ENCODE measurements at regions not wholly inside any gene's neighbourhood (a gene's known extent, or its start where the extent isn't known, plus 50 kb on each side); places are given as distances from the start of the nearest gene placed in this dataset.
"Not testable (repeated sequence)": the region's sequence is repeated elsewhere in the genome, so short reads cannot be mapped to it uniquely, and the experiment has no call there.

DNA sequence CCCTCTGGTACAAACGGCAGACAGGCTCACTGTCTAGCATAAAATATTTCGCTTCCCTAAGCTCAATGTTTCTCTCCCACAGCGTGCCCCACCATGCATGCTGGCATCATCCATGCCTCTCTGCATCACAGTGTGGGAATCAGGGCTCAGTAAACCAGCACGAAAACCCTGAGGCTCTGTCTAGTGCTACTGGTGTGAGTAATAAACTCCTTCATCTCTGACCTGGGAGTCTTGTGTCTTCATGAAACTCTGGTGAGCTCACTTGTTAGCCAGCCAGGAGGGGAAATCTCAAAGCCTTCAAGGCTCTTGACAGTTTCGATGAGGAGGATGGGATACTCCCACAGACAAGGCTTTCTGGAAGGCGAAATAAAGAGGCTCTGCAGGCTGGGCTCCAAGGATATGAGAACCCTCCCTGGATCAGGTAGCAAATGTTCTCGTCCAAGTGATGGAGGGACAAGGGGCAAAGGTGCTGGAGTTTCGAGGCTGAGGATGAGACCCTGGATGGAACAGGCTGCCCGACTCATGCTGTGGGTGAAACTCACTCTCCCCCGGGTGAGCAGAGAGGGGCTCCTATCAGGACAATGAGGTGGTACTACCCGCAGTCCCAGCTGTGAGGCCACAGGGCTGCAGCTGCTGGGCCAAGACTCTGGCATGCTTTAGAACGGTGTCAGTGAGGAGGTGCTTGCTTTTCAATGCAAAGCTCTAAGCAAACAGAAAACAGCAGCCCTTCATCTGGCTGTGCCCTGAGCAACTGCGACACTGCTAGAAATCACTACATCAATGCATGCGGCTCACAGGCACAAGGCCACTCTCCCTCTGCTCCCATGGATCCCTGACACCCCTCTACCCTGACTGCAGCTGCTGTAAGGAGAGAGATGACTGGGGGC lies 69.3 kb downstream of the SHANK2 start:
- DNase-seq (ENCODE audit: low read depth): no peak

DNA sequence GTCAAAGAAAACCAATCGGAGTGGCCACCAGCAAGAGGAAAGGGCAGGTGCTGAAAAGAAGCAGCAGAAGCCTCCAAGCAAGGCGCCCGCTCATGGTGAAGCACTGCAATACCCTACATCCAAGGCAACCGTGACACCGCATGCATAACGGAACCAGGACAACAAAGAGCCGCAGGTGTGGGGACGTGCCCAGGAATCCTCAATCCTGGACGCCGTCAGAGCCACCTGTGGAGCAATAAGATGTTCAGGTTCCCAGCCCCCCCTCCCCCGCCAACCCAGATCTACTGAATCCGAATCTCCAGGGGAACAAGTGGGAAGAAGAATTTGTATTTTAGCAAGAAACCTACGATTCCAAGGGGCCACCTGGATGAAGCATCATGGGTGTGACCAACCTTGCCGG lies 70.8 kb downstream of the SHANK2 start:
- DNase-seq (ENCODE audit: low read depth): no peak

DNA sequence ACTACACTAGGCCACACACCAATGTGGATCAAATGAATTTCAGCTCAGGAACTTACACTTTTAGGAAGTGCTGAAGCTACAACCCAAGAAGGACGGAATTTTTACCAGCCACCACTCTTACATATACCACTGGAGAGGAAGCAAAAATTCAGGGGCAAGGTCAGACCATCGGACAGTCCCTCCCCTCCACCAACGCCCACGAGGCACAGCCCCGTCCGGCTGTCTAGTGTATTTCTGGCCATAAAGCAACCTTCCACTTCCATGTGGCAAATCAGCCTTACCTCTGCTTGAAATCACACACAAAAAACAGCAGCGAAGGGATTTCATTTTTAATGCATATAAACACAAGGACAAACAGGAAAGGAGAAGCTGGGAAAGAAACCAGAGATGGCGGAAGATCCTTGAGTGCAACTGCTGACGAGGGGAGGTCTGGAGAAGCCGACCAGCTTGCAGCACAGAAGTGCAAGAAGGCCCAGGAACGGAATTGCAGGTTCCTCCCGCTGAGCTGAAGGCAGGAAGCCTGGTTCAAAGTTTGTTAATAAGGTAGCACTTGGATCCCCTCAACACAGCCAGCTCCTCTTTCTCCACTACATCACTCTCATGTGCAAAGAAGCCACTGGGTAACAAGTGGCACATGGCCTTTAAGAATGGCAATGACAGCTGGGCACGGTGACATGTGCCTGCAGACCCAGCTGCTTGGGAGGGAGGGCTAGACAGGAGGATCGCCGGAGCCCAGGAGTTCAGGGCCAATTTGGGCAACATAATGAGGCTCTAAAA lies 71.5 kb downstream of the SHANK2 start:
- no peak for DNase-seq (ENCODE audit: low read depth)

DNA sequence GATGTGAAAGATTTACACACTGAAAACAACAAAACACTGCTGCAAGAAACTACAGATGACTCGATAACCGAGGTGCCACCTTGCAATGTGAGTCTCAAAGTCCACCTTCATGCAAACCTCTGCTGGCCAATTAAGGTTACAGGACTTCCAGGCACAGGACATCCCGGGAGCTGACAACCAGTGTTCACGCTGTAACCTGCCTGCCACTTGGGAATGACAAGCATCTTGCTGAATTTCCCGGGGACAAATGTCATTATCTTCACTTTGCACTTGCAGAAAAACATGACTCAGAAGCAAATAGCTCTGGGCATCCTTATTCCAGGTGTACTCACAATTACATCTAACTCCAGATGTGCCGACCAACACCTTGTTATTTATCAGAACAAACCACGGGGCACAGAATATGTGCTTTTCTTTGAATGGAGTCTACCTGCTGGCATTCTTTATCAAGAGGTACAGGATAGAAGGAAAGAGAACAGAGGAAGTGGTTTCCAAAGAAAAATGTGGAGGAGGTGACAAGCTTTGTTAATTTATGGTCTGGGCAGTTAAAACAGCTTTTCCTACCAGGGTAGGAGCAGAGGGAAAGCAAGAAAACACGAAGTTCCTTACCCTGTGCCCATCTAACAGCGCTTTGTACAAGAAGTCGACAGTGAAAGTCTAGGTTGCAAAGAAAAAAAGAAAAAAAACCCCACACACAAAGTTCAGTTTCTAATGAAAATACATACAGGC lies 72.3 kb downstream of the SHANK2 start:
- DNase-seq (ENCODE audit: low read depth): no peak

DNA sequence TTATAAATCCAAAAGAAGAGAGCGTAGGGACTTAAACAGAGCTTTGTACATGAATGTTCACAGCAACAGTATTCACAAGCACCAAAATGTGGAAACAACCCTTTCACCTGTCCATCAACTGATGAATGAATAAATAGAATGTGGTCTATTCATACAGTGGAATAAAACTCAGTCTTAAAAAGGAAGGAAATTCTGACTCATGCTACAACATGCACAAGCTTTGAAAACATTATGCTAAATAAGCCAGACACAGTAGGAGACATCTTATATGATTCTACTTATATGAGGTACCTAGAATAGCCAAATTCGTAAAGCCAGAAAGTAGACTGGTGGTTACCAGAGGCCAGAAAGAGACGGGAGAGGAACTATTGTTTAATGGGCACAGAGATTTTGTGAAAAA lies 74.3 kb downstream of the SHANK2 start:
- DNase-seq (ENCODE audit: low read depth): no peak

DNA sequence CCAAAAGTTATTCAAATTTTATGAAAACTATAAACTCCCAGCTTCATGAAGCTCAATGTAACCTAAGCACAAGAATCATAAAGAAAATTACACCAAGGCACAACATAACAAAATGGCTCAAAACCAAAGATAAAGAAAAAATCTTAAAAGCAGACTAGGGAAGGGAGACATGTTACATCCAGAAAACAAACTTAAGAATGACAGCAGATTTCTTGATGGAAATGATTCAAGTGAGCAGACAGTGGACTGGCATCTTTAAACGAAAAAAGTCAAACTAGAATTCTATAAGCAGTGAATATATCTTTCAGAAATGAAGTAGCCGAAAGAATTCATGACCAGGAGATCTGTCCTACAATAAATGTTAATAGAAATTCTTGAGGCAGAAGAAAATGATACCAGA lies 75.6 kb downstream of the SHANK2 start:
- no peak for DNase-seq (ENCODE audit: low read depth)

DNA sequence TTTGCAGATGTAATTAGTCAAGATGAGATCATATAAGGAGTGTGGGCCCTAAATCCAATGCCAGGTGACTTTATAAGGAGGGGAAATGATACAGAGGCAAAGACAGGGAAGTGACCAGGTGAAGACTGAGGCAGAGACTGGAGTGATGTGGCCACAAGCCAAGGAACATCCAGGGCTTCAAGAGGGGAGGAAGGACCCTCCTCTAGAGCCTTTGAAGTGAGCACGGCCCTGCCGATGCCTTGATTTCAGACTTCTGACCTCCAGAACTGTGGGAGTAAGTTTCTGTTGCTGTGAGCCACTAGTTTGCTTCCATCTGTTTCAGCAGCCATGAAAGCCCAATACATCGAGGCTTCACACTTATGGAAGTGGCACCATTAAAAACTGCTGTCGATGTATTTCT lies 78.7 kb downstream of the SHANK2 start:
- DNase-seq (ENCODE audit: low read depth): no peak

DNA sequence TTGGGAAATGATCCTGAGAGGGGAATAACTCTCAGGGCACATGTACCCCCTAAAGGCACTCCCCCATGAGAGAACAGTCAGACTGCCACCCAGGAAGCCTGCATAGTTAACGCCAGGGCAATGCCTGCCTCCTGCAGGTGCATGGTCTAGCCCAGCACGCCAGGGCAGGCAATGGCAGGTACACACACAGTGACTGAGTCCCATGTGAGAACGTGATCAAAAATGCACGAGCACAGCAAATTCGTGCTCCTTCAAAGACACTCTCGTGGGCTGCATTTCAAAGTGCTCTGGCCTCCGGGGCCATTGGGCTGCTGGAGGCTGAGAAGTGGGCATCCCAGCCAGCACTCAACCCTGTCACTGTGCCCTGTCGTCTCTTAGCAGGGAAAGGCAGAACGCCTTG lies 79.7 kb downstream of the SHANK2 start:
- DNase-seq (ENCODE audit: low read depth): no peak

DNA sequence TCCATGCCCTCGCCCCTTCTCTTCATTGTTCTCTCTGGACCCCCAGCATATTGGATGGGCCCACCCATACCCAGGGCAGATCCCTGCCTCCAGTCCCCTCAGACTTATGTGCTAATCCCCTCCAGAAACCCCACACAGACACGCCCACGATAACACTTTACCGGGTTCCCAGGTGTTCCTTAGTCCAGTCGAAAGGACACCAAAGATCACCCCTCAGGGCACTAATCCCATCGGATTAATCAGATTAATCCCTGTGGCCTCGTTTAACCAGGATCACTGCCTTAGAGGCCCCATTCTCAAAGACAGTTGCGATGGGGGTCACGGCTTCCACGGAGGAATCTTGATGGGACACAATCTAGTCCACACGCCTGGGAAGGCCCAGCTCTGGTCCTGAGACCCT lies 80.8 kb downstream of the SHANK2 start:
- DNase-seq (ENCODE audit: low read depth): no peak

DNA sequence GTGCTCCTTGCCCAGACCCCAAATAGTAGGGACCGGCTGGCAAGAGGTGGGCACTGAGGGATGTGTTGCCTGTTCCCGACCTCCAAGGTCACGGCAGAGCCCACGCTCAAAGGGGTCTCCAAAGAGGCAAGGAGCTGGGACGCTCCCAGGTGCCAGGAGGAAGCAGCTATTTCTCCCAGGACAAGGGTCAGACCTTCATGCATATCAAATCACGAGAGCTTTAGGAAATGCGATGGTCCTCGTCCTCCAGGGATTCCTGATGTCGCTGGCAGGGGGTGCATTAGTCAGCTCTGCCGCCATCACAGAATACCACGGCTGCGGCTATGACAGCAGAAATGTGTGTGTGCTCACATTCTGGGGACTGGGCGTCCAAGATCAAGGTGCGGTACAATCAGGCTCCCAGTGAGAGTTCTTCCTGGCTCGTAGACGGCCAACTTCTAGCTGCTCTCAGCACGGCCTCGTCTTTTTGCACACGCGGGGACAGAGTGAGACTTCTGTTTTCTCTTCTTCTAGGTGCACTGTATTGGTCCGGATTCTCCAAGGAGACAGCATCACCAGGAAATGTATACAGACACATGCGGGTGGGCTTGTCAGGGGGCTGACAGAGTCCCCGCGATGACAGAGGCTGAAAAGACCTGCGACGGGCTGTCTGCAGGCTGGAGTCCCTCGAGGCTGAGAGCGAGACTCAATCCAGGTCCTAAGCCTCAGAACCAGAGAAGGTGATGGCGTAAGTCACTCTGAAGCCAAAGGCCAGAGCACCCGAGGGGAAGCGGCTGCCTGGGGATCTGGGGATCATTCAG lies 81.6 kb downstream of the SHANK2 start:
- DNase-seq (ENCODE audit: low read depth): no peak

DNA sequence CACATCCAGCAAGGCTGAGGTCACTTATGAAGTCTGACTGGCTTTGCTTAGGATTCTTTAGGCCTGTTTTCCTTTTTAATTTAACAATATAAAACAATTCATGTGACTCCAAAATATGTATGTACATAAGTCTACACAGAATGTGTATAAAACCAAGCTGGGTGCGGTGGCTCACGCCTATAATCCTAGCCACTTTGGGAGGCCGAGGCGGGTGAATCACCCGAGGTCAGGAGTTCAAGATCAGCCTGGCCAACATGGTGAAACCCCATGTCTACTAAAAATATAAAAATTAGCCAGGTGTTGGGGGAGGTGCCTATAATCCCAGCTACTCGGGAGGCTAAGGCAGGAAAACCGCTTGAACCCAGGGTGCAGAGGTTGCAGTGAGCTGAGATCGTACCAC lies 83.1 kb downstream of the SHANK2 start:
- no peak for DNase-seq (ENCODE audit: low read depth)

DNA sequence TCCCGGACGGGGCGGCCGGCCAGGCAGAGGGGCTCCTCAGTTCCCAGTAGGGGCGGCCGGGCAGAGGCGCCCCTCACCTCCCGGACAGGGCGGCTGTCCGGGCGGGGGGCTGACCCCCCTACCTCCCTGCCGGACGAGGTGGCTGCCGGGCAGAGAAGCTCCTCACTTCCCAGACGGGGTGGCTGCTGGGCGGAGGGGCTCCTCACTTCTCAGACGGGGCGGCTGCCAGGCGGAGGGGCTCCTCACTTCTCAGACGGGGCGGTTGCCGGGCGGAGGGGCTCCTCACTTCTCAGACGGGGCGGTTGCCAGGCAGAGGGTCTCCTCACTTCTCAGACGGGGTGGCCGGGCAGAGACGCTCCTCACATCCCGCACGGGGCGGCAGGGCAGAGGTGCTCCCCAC lies 84.6 kb downstream of the SHANK2 start:
- not testable (repeated sequence) for DNase-seq (ENCODE audit: low read depth)

DNA sequence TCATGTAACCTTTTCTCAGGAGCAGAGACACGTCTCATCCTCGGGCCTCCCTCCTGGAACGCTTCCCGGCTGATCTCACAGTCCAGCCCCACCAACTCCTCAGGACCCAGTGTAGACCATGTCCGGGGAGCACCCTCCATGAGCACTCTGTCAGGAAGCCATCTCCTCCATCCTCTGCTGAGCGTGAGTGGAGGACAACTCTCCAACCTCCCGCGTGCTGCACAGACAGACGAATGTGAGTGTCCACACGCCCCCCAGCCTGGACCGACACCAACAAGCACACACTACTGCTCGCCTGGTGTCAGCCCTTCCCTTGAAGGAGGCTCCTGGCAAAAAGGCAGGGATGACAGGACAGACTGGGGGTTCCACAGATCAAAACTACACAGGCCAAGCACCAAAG lies 86.6 kb downstream of the SHANK2 start:
- no peak for DNase-seq (ENCODE audit: low read depth)

DNA sequence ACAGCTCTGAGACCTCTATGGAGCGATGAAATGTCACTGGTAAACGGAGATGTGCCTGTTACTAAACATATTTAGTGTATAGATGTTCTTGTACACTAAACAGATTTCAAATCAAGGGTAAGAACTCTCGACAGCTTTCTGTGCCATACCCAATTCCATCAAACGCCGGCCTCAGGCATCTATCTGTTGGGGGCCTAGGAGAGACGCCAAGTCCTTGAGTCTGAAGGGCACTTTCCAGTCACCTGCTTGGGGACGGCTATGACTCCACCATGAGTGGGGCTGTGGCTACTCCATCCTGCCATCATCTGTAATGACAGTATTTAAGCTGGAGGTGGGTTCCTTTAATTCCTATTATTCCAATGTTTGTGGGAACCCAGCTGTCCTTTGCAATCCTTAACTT lies 87.8 kb downstream of the SHANK2 start:
- DNase-seq (ENCODE audit: low read depth): no peak

DNA sequence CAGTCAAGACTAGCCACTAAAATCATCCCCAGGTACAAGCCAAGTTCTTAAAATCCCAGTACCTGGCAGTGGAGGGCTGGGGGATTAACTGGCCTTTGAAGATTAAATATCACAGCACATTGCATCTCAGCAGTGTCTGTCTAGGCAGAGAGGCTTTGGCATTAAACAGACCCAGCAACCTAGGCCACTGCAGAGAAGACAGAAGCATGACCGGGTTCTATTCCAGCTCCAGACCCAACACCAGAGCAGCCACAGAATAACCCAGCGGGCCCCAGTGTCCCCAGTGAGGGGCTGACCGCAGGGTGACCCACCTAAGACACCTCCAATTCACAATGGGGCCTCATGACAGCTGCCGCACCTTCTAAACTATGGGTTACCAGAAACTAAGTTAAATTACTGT lies 88.2 kb downstream of the SHANK2 start:
- no peak for DNase-seq (ENCODE audit: low read depth)

DNA sequence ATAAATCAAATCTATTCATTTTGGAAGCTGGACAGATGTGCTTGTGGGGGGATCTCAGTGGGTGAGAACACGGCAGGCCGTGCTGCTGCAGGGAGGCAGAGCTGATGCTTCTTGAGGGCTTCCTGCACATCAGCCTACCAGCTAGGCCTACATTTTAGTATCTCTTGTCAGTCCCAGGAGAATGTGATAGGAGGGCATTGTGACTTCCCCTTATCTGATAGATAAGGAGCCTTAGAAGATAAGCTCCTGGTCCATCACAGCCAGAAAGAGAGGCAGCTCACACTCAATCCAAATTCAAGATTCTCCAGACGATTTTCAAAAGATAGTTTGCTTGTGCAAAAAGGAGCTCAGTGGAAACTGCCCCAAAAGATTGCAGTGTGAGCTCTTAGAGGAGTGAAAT lies 89.0 kb downstream of the SHANK2 start:
- no peak for DNase-seq (ENCODE audit: low read depth)

DNA sequence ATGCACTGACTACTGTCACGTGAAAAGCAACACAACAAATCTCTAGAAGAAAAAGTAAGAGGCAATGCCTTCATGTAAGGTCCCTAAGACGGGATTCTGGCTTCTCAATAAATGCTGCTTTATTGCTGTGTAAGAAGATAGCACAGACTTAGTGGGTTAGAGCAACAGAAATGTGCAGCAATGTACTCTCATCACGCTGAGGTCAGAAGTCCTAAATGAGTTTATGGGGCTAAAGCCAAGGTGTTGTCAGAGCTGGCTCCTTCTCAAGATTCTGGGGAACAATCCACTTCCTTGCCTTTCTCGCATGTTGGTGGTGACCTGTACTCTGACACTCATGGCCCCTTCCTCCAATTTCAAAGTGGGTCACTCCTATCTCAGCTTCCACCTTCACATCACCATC lies 93.4 kb downstream of the SHANK2 start:
- DNase-seq (ENCODE audit: low read depth): no peak

DNA sequence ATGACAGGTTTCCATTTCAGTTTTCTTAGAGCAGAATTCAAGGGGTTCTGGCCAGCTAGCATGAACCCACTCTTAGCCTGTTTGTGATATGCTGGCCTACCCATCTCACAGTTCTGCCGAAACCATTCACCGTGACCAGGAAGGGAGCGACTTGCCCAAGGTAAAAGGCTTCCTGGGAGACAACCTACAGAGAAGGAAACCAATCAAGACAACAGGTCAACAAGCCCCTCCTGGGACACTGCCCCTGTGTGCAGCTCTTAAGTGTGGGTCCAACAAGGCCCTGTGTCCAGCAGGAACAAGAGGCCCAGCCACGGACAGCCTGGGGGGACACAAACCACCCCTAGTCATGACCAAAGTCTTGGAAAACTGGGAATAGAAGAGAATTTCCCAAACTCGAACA lies 94.7 kb downstream of the SHANK2 start:
- DNase-seq (ENCODE audit: low read depth): not testable (repeated sequence)

DNA sequence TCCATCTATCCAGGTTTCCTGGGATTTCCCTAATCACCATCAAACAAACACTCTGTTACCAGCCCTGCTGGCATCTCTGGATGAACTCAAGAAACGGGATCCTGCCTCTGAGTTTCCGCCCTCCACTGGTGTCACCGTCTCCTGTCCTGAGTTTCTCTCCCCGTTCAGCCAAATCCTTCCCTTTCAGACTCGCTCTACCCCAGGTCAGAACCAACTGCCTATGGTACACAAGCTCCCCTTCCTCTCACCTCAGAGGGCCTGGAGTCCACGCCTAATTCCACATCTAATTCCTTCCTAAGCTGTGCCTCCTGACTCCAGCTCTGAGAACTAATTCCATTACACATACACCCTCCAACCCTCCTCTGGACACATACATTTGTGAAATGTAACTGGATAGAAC lies 96.1 kb downstream of the SHANK2 start:
- DNase-seq (ENCODE audit: low read depth): no peak

DNA sequence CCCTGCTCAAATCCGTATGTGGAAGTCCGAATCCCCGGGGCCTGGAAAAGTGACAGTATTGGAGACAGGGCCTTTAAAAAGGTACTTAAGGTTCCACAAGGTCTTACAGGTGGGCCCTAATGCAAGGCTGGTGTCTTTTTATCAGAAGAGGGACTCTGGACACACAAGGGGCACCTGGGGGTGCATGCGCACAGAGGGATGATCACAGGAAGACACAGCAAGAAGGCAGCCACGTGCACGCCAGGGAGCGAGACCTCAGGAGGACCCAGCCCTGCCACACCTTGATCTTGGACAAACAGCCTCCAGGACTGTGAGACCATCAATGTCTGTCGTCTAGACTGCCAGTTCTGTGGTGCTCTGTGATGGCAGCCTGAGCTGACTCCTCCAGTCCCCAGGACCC lies 96.5 kb downstream of the SHANK2 start:
- DNase-seq (ENCODE audit: low read depth): no peak

DNA sequence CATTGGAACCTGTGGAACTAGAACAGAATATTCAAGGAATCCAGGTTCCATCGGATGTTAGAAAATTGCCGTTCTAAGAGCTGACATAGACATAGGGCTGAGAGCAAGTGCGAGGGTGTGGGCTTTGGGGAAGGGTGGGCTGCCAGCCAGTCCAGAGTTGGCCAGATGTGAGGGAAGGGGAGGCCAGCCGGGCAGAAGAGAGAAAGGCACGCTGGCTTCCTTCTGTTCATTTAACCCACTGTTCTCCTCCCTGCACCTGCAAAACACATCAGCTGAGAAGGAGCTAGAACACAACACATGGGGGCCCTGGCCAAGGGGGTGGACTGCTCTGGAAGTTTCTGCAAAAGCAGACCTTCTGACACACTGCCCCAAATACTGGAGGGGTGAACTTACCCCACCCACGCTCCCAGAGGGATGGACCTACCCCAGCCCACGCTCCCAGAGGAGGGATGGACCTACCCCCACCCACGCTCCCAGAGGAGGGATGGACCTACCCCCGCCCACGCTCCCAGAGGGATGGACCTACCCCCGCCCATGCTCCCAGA lies 98.0 kb downstream of the SHANK2 start:
- DNase-seq (ENCODE audit: low read depth): no peak

DNA sequence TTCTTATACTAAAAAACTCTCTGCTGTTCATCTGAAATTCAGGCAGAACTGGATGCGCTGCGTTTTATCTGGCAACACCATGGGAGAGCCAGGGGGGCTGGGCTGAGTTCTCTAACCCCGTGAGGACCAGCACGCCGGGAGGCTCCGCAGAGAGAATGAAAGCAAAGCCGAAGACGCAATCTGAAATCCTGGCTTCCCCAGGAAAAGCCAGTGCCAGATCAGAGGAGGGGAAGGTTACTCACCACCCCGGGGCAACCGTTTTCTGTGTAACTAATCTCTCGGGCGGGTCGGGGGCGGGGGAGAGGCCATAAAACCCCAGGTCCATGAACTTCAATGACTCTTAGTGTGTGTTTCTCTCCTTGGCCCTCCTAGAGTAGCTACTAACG lies 99.4 kb downstream of the SHANK2 start:
- no peak for DNase-seq (ENCODE audit: low read depth)

Data from stimulated activated CD8-positive, alpha-beta memory T cell treated with anti-CD3 and anti-CD28 coated beads, Interleukin-15, amount 100 ng/mL, for 24 hours (primary cell).